Fibroblast of mammary gland (primary cell): ENCODE measurements at regions not wholly inside any gene's neighbourhood (a gene's known extent, or its start where the extent isn't known, plus 50 kb on each side); places are given as distances from the start of the nearest gene placed in this dataset.

Experiments used
- DNase-seq: peaks from one replicate; pipeline ENCODE4 v3.0.0-alpha.2; 2010; ENCODE audit warnings: low read depth
- H3K4me3 ChIP-seq: 2 replicates; pipeline ENCODE4 v1.5.1; 2011; ENCODE audit warnings: low read depth, mild to moderate bottlenecking, low read length, moderate library complexity; ENCODE audit not compliant: control insufficient read depth
- TF ChIP-seq, protein P1 (sequence below): conservative IDR thresholded peaks from 2 replicates; pipeline ENCODE4 v1.5.1; 2011; ENCODE audit warnings: low read depth, low read length, inconsistent platforms; ENCODE audit not compliant: control insufficient read depth, insufficient read depth

DNA sequence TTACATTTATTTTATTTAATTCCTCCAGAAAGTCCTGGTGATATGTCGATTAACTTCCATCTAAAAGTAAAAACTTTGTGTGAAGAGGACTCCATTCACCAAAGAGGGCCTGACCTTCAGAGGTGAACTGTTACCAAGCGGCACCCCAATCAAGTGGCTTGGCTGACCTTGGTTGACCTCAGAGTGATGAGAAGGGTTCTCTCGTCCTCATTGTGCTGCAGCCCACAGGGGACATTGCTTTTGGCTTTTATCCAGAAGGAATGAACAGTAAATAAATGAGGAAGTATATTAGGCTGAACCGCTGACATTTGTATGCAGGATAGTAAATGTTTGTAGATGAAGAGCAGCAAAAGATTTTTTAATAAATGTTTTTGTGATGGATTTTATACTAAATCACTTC, 172.4 kb upstream of the MKI67 start:
- no peak for DNase-seq
- no peak overlapping the region for H3K4me3 ChIP-seq
- TF ChIP-seq, protein P1, sequence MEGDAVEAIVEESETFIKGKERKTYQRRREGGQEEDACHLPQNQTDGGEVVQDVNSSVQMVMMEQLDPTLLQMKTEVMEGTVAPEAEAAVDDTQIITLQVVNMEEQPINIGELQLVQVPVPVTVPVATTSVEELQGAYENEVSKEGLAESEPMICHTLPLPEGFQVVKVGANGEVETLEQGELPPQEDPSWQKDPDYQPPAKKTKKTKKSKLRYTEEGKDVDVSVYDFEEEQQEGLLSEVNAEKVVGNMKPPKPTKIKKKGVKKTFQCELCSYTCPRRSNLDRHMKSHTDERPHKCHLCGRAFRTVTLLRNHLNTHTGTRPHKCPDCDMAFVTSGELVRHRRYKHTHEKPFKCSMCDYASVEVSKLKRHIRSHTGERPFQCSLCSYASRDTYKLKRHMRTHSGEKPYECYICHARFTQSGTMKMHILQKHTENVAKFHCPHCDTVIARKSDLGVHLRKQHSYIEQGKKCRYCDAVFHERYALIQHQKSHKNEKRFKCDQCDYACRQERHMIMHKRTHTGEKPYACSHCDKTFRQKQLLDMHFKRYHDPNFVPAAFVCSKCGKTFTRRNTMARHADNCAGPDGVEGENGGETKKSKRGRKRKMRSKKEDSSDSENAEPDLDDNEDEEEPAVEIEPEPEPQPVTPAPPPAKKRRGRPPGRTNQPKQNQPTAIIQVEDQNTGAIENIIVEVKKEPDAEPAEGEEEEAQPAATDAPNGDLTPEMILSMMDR = no peak

DNA sequence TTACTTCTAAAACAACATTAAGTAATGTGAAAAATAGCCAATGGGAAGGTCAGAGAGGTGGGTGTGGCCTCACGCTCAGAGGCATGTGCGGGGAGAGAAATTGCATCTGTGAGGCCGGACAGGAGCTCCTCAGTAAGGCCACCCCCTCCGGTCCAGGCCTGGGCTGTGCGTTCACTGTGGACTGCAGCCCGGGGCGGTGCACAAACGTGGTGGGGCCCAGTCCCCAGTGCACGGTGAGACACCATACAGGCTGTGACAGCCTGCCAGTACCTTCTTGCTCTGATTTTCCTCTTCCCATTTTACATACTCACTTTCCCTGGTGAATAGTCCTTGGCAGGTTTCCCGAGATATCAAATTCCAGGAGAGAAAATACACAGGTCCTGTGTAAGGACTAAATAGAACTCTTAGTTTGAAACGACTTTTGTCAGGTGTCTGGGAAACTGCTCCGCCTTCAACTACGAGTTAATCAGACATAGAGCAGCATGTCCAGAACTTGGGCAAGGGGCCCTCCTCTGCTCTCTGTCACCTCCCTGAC, 174.1 kb upstream of the MKI67 start:
- TF ChIP-seq, protein P1 = no peak
- no peak overlapping the region for H3K4me3 ChIP-seq
- DNase-seq = no peak

DNA sequence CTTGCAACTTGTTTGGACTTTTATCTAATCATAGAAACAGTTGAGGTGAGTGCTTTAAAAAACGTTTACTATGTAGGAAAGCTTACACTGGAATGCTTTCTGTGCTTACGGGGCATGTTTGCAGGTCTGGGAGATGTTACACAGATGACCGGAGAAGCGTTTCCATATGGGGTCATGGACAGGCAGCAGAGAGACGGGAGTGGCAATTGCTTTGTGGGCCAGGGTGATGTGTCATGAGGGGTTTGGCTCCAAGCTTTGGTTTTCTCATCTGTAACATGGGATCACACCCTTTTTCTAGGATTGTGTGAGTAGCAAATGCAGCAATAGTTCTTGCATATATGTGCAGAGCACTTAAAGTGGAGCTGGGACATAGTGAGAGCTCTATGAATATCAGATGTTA, 174.8 kb upstream of the MKI67 start:
- TF ChIP-seq, protein P1 = no peak
- no peak overlapping the region for H3K4me3 ChIP-seq
- no peak for DNase-seq

DNA sequence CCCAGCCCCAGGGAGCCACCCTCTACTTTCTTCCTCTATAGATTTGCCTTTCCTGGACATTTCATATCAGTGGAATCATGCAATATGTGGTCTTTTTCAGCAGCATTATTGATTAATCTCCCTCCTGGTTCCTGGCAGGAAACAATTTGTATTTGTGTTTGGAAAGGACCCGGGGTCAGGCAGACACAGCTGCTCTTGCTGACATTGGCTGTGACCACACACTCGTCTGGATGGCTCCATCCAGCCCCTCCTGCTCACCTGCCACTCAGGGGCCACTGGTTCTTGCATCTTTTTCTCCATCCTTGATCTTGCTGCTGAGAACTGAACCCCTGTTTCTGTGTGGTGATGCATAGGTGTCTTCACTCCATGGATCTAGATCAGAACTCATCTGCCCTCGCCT, 176.6 kb upstream of the MKI67 start:
- H3K4me3 ChIP-seq = no peak overlapping the region
- DNase-seq = no peak
- TF ChIP-seq, protein P1 = no peak

DNA sequence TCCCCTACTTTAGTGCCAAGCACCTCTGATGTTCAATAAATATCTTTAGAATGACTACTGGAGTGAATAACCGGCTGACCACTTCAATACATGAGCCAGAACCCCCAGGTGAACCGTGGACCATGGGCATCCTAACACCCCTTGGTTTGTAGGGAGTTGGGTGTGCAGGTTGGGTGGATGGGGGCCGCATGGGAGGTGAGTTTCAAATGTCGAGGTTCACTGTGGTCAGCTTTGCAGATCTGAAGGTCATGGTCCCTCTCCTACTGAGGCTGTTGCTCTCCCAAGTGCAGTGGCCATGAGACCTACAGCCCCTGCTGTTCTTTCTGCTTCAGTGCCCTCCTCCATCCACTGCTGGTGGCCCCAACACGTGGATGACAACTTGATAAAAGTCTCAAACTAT, 178.0 kb upstream of the MKI67 start:
- no peak for DNase-seq
- TF ChIP-seq, protein P1 = no peak
- H3K4me3 ChIP-seq = no peak overlapping the region

DNA sequence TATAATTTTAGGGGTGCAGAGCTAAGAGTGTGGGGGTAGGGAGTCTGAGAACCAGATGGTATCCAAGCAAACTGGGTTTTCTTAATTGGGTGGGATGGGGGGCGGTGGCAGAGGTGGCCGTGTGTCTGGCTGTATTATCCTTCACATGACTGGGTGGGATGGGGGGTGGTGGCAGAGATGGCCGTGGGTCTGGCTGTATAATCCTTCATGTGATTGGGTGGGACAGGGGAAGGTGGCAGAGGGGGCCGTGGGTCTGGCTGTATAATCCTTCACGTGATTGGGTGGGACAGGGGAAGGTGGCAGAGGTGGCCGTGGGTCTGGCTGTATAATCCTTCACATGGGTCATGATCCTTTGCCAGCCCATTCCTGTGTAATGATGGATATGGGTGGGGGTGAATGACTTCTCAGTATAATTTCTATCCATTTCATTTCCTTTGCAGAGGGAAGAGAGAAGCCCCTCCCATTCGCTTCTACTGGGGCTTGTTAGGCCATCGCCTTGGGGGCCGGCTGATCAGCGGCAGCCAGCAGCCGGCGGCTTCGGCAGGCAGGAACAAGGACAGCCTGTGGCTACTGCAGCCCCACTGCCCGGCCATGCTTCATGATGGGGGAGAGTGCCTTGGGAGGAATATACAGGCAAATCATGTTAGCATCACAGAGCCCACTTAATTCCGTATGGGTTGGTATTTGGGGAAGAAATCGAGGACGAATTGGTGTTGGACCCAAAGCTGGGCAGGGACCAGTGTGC, 179.6 kb upstream of the MKI67 start:
- TF ChIP-seq, protein P1 = no peak
- no peak overlapping the region for H3K4me3 ChIP-seq
- DNase-seq = no peak

DNA sequence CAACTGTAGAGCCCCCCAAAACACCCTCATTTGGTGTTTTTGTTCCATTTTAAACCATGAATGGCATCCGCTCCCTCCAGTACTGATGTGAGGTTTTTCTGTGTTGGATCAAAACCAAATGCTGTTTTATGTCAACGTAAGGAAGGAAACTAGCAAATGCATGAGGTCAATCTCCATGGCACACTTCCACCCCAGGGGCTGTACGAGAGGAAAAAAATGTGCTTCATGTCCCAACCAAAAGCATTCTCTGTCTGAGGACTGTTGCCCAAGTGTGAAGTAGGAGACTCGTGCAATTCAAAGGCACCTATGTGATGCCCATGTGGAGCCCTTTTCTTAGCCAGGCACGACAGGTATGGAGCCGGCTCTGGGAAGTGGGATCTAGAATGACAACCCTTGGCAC, 180.3 kb upstream of the MKI67 start:
- DNase-seq = no peak
- TF ChIP-seq, protein P1 = no peak
- H3K4me3 ChIP-seq = no peak overlapping the region
